Fibroblast of skin of abdomen (primary cell): ENCODE measurements at regions not wholly inside any gene's neighbourhood (a gene's known extent, or its start where the extent isn't known, plus 50 kb on each side); places are given as distances from the start of the nearest gene placed in this dataset.

Experiments used
- DNase-seq: peaks from one replicate; pipeline ENCODE4 v3.0.0-alpha.2; 2013

DNA sequence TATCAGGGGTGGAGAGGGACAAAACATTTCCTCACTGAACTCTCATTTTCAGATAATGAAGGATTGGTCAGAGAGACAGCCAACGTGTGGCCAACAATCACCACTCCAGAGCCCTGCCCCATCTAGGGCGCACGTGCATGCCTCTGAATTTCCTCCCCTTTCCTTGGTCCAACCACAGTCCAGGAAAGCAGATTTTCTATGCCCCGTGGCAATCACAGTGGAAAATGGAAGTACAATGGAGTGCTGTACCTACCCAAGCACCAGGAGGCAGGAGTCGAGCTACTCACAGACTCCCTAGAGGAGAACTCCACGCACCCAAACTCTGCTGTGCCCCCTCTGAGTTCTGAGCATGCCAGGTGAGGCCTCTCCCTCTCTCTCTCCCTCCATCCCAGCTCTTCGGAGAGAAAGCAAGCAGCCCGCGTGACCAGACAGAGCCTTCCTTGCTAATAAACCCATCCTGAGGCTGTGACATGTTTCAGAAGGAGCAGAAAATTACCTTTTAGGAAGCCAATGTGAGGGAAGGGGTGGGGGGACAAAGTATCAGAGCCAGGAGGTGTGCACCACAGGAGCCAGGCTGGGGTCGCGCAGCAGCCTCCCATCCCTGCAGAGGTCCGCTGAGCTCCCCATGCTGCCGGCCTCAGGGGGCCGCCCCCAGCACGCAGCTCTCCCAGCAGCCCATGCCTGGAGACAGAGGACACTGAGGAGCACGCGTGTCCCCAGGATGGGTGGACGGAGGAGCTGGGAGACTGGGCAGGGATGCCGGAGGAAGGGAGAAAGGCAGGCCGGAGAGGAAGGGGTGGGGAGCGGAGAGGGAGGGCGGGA, 73.4 kb downstream of the PITPNM2 start:
- no peak for DNase-seq

DNA sequence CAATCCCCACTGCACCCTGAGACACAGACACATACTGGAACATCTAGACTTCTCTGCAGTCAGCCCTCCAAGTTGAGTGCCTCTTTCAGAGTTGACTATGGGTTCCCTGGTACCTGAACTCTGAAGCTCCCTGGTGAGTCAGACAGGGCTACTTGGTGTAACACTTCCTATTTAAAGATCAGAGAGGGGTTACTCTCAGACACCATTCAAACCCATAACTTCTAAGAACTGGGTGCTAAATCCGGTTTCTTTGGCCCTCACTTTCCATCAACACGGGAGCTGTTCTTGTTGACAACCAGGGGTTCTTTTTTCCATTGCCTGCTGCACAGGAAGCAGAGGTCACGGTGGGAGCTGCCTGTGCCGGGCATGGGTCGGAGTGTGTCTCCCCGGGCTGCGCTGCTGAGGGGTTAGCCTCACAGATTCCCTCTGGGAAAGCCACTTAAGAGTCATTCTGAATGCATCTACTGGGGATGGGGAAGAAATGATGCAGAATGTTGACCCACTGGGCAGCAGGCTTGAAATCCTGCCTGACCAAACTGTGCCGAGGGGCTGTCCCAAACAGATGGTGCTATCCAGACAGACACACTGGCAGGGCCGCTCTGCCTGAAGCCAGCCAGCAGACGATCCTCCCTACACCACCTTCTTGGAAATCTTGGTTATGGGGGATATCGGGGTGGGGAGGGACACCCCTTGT, 74.1 kb downstream of the PITPNM2 start:
- no peak for DNase-seq

- peak; percentile 56 for DNase-seq
Measured at GRCh38 chr12:123075646-123076171, 75.2 kb downstream of the PITPNM2 start.

DNA sequence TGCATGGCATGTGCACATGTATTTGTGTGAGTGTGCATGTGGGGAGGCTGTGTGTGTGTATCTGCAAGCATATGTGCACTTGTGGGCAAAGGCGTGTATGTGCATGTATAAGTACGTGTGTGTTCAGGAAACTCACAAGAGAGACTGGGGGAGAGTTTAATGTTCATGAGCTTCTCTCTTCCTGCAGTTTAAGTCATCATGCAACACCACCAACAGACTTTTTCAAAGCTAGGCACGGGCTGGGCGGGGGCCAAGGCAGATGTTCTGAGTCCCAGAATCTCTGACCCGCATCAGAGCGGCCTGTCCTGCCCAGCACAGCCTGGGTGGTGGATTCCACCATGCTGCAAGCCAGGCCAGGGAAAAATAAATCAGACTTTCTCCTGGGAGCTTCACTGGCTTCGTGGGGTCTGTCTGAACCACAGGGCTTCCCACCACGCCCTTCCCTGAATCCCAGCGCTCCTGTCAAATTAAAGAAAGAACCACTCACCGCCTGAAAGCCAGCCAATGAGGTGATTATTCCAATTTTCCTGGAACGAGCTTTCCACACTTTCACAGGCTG, 75.7 kb downstream of the PITPNM2 start:
- DNase-seq: peak; percentile 39

- DNase-seq: no peak
Measured at GRCh38 chr12:123073962-123074801, 76.7 kb downstream of the PITPNM2 start.

DNA sequence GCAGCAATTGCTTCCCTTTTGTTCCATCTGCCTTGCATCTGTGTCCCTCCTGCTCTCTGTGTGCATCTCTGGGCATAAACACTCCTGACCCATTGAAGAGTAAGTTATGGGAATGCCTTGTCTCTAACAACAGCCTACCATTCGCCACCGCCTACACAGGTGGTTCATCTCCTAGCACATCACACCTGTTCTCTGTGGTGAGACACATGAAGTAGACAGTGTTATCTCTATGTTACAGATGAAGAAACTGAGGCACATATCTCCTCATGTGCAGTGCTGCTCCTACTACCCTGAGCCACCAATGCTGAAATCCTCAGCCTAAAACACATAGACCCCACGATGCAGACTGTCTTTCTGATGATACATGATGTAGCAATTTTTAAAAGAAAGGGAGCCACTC, 77.6 kb downstream of the PITPNM2 start:
- DNase-seq: no peak

GRCh38 chr12:123071857-123072256, 79.0 kb downstream of the PITPNM2 start:
- no peak for DNase-seq

DNA sequence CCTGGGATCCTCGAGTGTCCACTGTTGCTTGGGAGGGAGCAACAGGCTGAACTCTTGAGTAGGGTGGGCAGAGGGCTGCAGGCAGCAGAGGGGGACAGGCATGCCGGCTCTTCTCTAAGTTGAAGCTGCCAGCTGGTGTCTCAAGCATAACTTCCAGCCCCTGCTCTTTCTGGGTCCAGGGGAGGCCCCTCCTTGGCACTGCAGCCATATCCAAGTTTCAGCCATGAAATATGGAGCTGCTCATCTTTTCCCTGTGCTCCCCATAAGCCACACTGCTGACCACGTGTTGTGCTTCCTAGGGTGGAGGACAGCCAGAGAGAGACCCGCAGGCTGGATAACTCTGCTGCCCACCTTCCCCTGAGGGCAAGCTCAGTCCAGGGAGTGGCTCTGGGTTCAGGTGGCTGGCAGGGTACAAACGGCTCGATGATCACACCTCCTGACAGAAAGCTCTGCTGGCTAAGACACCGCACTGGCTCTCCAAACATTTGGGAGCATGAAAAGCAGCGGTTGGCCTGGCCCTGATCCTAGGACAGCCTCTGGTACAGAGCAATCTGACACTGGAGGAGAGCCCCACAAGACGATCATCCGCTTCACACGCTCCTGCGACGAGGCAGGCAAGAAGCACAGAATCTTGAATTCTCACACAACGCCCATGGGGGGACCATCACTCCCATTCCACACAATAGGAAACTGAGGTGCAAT, 79.6 kb downstream of the PITPNM2 start:
- DNase-seq: no peak

- no peak for DNase-seq
Measured at GRCh38 chr12:123070267-123071081, 80.4 kb downstream of the PITPNM2 start.

- DNase-seq: no peak
Measured at GRCh38 chr12:123069436-123070266, 81.2 kb downstream of the PITPNM2 start.

GRCh38 chr12:123067654-123068053, 83.2 kb downstream of the PITPNM2 start:
- no peak for DNase-seq

DNA sequence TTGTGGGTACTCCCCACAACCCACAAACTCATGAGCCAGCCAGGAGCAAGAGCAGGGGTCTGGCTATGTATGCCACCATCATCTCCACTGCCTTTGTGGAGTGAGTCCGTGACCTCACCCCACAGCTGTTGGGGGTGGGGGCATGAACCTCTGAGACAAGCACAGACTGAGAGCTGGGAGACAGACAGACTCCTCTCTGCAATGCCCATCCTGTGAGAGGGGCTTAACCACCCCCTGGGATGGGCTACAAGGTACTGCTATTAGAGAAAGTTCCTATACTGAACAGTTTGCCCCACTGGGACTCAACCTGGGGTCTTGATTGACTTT, 84.5 kb downstream of the PITPNM2 start:
- no peak for DNase-seq

DNA sequence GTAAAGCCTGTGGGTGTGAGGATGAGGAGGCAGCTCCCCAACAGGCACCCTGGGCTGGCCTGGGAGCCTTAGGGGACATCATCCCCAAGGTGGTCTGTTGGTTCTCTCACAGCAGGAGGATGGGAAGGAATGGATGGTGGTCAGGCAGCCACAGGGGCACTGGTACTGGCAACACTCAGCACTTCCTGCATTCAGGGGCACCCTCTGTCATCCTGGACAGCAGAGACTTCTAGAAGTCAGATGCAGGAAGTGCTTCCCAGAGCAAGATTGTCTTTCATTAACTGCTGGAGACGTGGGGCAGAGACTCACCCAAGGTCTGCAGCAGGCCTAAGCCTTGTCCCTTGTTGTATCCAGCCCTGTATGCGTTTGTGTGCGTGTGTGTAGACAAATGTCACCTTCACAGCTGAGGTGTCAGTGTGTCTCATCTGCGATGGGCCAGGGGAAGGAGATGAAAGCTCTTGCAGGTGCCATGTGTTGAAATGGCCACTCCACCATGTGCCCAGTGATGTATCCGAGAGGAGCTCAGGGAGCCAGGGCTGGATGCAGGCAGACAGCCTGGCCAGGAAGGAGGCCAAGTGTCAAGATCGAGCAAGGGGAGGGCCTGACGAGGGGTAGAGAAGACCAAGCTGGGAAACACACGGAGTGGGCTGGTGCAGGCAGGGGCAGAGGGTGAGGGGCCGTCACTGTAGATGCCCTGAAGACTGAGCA, 85.1 kb downstream of the PITPNM2 start:
- DNase-seq: no peak

GRCh38 chr12:123064885-123065619, 84.6 kb downstream of the ARL6IP4 start:
- no peak for DNase-seq

DNA sequence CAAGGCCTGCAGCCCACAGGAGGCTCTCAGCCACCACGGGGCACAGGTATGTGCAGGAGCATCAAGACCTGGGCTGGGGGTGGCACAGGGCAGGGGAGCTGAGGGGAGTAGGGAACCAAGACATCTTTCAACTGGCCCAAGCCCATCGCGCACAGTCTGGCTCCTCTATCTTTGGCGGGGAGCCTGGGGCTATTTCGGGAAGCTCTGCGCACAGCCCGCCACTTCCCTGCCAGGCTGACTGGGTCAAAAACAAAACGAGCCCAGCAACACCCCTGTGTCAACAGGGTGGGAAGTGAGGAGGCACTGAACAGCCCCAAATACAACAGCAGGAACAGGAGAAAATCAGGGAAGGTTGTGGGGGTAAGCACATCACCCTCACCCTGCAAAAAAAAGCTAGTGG, 83.9 kb downstream of the ARL6IP4 start:
- no peak for DNase-seq

DNA sequence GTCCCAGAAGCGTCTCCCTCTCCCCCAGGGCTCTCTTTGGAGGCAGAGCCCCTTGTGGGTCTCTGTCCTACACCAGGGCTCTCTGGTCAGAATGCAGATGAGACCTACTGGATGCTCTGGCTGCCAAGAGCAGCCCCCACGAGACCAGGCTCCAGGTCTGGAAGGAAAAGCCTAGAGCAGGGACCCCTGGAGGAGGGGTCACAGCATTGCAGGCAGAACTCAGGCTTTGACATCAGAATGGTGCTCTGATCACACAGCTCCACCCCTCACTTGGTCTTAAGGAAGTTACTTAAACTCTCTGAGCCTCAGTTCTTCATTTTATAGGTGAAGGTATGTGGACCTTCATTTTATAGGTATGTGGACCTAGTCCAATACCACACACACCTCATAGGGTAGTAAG, 83.1 kb downstream of the ARL6IP4 start:
- DNase-seq: no peak

- DNase-seq: peak; percentile 55
Measured at GRCh38 chr12:123062681-123063486, 82.4 kb downstream of the ARL6IP4 start.
